Effector memory CD8-positive, alpha-beta T cell (primary cell): ENCODE measurements at regions not wholly inside any gene's neighbourhood (a gene's known extent, or its start where the extent isn't known, plus 50 kb on each side); places are given as distances from the start of the nearest gene placed in this dataset.
A peak's percentile ranks its signal among the peaks of the same experiment; 100 is the strongest.

Source experiments
- ATAC-seq: fragments of 150-1000 bp; cut with Tn5 transposase; replicated peaks from 2 replicates; pipeline ENCODE4 v1.10.0; 2021; ENCODE audit warnings: mild to moderate bottlenecking, moderate library complexity
- DNase-seq, 3 experiments: peaks; one replicate each; pipeline ENCODE4 v3.0.0; 2021
- H3K27ac Mint-ChIP-seq, 2 donors: one replicate each; pipeline ENCODE4 v1.8.0; 2022; ENCODE audit warnings: mild to moderate bottlenecking in 2 of 2, mixed read lengths in 2 of 2, moderate library complexity in 2 of 2
- H3K27me3 Mint-ChIP-seq, 2 donors: one replicate each; pipeline ENCODE4 v1.8.0; 2022; ENCODE audit warnings: mixed read lengths in 2 of 2
- H3K36me3 Mint-ChIP-seq: one replicate; pipeline ENCODE4 v1.8.0; 2022; ENCODE audit warnings: mild to moderate bottlenecking, moderate library complexity, mixed read lengths; ENCODE audit not compliant: insufficient read depth
- H3K4me1 Mint-ChIP-seq, 2 donors: one replicate each; pipeline ENCODE4 v1.8.0; 2022; ENCODE audit warnings: low read depth in 2 of 2, mixed read lengths in 2 of 2
- H3K4me3 Mint-ChIP-seq, 2 donors: one replicate each; pipeline ENCODE4 v1.8.0; 2022; ENCODE audit warnings: mild to moderate bottlenecking in 2 of 2, mixed read lengths in 2 of 2, moderate library complexity in 2 of 2
- H3K9me3 Mint-ChIP-seq, 2 donors: one replicate each; pipeline ENCODE4 v1.8.0; 2022; ENCODE audit warnings: mixed read lengths in 2 of 2

DNA sequence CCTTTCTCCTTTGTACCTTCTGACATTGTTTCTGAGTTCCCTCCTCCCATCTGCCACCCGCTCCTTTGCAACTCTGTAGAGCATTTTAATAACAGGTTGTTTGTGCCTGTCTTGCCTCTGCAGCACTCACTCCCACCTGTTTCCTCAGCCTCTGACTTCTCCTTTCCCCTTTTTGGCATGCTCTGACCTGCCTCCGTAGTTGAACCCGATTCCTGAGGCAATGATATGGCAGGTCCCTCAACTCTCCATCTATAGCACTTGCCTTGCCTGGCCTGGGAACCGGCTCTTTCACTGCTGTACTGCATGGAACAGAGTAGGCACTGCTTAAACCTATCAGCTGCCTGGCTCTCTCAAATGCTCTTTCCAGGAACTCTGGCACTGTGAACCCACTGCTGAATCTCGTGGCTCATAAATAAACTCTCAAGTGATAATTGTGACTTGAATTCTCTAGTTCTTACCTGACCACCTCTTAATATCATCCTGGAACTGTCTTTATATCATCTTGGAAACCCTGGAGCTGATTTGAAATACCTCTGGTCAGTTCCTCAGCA lies 50.3 kb downstream of the UTRN start:
- no peaks in the 10 kb centered on the region for H3K27me3 Mint-ChIP-seq
- peaks cover 40 to 60% of the 10 kb centered on the region in 2 donors for H3K4me1 Mint-ChIP-seq
- ATAC-seq (no peak), DNase-seq (no peak)
- peak overlapping the region; percentile 88 to 96 for H3K27ac Mint-ChIP-seq
- no peaks in the 10 kb centered on the region for H3K9me3 Mint-ChIP-seq
- peak overlapping the region; percentile 67 to 80 for H3K4me3 Mint-ChIP-seq
- peaks cover 3% of the 10 kb centered on the region for H3K36me3 Mint-ChIP-seq

DNA sequence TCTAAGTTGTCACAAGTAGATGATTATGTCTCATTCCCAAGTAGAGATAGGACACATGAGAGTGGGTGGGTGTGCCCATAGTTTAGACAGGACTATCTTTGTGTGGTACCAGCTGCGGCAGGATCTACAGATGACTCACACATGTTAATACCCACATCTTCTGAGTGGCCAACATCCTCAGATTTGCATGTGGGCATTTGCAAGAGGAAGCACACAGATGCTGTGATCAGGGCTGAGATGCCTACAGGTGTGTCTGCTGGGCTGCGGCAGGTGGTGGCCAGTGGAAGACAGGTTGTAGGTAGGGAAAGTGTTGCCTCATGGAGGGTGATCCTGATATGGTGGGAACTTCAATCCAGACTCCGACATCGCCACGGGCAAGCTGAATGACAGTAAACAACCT lies 50.8 kb downstream of the UTRN start:
- Mint-ChIP-seq H3K4me1 (peaks cover 37 to 62% of the 10 kb centered on the region in 2 donors), H3K27me3 (no peaks in the 10 kb centered on the region), H3K4me3 (peak overlapping the region; percentile 67 to 80), H3K9me3 (no peaks in the 10 kb centered on the region), H3K36me3 (peaks cover 3% of the 10 kb centered on the region), H3K27ac (peak overlapping the region; percentile 88 to 96)
- peak; percentile 58 for ATAC-seq
- DNase-seq: peak in 2 of 3 experiments; percentile 22 to 24

GRCh38 chr6:144336900-144337299 lies 51.8 kb downstream of the UTRN start:
- no peak for DNase-seq
- H3K4me3 Mint-ChIP-seq: peak overlapping the region; percentile 34 to 45

DNA sequence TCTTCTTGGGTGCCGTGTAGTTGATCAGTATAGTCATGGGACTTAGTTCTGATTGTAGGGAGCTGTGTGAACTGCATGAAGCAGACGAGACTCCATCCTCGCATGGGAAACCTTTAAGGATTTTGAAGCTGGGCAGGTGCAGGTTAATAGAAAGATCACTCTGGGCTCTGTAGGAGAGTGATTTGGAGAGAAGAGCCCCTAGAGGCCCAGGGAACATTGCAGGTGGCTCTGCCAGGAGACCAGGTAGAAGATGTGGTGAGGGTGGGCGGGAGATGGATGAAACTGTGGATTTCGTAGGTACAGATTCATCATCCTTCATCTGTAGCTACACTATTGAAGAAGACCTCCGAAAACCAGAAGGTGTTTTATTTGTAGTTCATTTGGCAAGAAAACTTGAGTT lies 53.3 kb downstream of the UTRN start:
- Mint-ChIP-seq H3K36me3 (peaks cover 3% of the 10 kb centered on the region), H3K27me3 (no peaks in the 10 kb centered on the region), H3K27ac (peak overlapping the region; percentile 19 to 88), H3K4me1 (peaks cover 43 to 72% of the 10 kb centered on the region in 2 donors), H3K4me3 (no peak overlapping the region), H3K9me3 (no peaks in the 10 kb centered on the region)
- no peak for DNase-seq
- no peak for ATAC-seq

More at GRCh38 chr6:144336900-144337299, 51.8 kb downstream of the UTRN start:
- ATAC-seq: no peak
- H3K9me3 Mint-ChIP-seq: no peaks in the 10 kb centered on the region
- H3K36me3 Mint-ChIP-seq: peaks cover 3% of the 10 kb centered on the region
- H3K4me1 Mint-ChIP-seq: peaks cover 38 to 65% of the 10 kb centered on the region in 2 donors
- no peaks in the 10 kb centered on the region for H3K27me3 Mint-ChIP-seq
- peak overlapping the region; percentile 88 to 93 for H3K27ac Mint-ChIP-seq

- DNase-seq (no peak), ATAC-seq (no peak)
- peaks cover 46 to 72% of the 10 kb centered on the region in 2 donors for H3K4me1 Mint-ChIP-seq
- peak overlapping the region in 1 of 2 donors; percentile 17 for H3K4me3 Mint-ChIP-seq
- H3K36me3 Mint-ChIP-seq: peaks cover 6% of the 10 kb centered on the region
- H3K9me3 Mint-ChIP-seq: no peaks in the 10 kb centered on the region
- H3K27me3 Mint-ChIP-seq: no peaks in the 10 kb centered on the region
- H3K27ac Mint-ChIP-seq: peak overlapping the region; percentile 19 to 20
Measured at GRCh38 chr6:144338951-144339700, 54.0 kb downstream of the UTRN start.

DNA sequence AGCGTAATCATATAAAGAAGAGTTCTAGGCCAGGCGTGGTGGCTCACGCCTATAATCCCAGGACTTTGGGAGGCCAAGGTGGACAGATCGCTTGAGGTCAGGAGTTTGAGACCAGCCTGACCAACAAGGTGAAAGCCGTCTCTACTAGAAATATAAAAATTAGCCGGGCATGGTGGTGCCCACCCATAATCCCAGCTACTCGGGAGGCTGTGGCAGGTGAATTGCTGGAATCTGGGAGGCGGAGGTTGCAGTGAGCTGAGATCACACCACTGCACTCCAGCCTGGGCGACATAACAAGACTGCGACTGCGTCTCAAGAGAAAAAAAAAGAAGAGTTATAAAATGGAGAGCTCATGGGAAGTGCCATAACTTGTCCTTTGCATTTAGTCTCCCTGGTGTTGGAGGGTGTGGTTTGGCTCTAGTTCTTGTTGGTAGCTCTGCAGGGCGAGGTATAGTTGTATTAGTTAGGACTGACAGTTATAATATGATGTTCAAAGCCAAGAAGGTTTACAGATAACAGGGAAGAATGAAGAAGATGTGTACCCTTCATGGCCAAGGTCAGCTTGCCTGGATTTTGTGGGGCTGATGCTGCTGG lies 54.8 kb downstream of the UTRN start:
- no peak overlapping the region for H3K4me3 Mint-ChIP-seq
- ATAC-seq: no peak
- peaks cover 15% of the 10 kb centered on the region for H3K36me3 Mint-ChIP-seq
- no peak for DNase-seq
- H3K27me3 Mint-ChIP-seq: no peaks in the 10 kb centered on the region
- H3K4me1 Mint-ChIP-seq: peaks cover 49 to 71% of the 10 kb centered on the region in 2 donors
- H3K27ac Mint-ChIP-seq: no peak overlapping the region
- H3K9me3 Mint-ChIP-seq: no peaks in the 10 kb centered on the region

DNA sequence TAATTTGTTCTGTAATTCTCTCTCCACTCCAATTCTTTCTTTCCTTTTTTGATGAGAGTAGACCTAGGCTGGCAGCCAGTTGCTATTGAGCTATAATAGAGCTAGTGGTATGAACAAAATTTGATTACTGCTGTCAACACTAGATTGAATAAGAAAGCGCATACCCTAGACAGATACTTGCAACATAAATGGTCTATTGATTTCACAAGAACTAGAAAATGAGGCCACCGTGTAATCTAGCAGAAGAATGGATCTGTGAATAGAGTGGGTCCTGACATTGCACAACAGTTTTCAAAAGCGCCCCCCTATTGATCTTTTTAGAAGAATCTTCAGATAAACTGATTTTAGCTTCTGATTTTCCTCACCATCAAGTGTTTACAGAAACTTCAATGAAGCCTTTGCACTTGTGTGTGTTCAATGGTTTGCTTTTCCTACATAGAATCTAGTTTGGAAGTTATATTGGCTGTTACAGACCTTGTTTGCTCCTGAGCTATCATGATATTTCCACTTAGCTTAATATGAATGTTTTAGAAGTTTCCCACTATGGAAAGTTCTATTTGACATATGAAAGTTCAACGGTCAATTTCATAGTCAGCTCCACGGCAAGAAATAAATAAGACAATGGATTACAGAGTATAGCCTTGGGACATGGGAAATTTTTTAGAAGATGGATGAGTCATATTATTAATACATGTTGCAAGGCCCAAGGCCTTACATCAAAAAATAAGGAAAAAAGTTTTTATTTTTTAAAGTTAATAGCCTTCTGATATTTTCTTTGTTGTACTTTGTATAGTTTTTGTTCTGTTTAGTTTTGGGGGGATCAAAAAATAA lies 55.6 kb downstream of the UTRN start:
- peaks cover 18% of the 10 kb centered on the region for H3K36me3 Mint-ChIP-seq
- H3K27me3 Mint-ChIP-seq: no peaks in the 10 kb centered on the region
- no peak for DNase-seq
- peaks cover 50 to 71% of the 10 kb centered on the region in 2 donors for H3K4me1 Mint-ChIP-seq
- peak overlapping the region; percentile 8 to 65 for H3K27ac Mint-ChIP-seq
- no peak overlapping the region for H3K4me3 Mint-ChIP-seq
- H3K9me3 Mint-ChIP-seq: no peaks in the 10 kb centered on the region
- no peak for ATAC-seq

- peaks cover 17% of the 10 kb centered on the region for H3K36me3 Mint-ChIP-seq
- no peaks in the 10 kb centered on the region for H3K27me3 Mint-ChIP-seq
- DNase-seq (no peak), ATAC-seq (no peak)
- H3K9me3 Mint-ChIP-seq: no peaks in the 10 kb centered on the region
- H3K27ac Mint-ChIP-seq: peak overlapping the region; percentile 94 to 95
- H3K4me3 Mint-ChIP-seq: peak overlapping the region in 1 of 2 donors; percentile 96
- H3K4me1 Mint-ChIP-seq: peaks cover 46 to 64% of the 10 kb centered on the region in 2 donors
Measured at GRCh38 chr6:144341831-144342527, 56.8 kb downstream of the UTRN start.

GRCh38 chr6:144343701-144344428 lies 58.7 kb downstream of the UTRN start:
- DNase-seq (peak; percentile 26 to 49 (median 28)), ATAC-seq (peak; percentile 83)

GRCh38 chr6:144344646-144345045 lies 59.5 kb downstream of the UTRN start:
- H3K4me3 Mint-ChIP-seq: peak overlapping the region; percentile 85 to 96
- H3K27ac Mint-ChIP-seq: peak overlapping the region; percentile 94 to 95
- peaks cover 21% of the 10 kb centered on the region for H3K36me3 Mint-ChIP-seq
- H3K9me3 Mint-ChIP-seq: no peaks in the 10 kb centered on the region
- no peaks in the 10 kb centered on the region for H3K27me3 Mint-ChIP-seq
- H3K4me1 Mint-ChIP-seq: peaks cover 52 to 76% of the 10 kb centered on the region in 2 donors
- ATAC-seq: peak; percentile 53
- DNase-seq: peak in 2 of 3 experiments; percentile 17 to 30

More at GRCh38 chr6:144343701-144344428, 58.7 kb downstream of the UTRN start:
- H3K27ac Mint-ChIP-seq: peak overlapping the region; percentile 94 to 95
- H3K9me3 Mint-ChIP-seq: no peaks in the 10 kb centered on the region
- H3K36me3 Mint-ChIP-seq: peaks cover 21% of the 10 kb centered on the region
- peaks cover 52 to 76% of the 10 kb centered on the region in 2 donors for H3K4me1 Mint-ChIP-seq
- H3K27me3 Mint-ChIP-seq: no peaks in the 10 kb centered on the region
- H3K4me3 Mint-ChIP-seq: peak overlapping the region; percentile 85 to 96

DNA sequence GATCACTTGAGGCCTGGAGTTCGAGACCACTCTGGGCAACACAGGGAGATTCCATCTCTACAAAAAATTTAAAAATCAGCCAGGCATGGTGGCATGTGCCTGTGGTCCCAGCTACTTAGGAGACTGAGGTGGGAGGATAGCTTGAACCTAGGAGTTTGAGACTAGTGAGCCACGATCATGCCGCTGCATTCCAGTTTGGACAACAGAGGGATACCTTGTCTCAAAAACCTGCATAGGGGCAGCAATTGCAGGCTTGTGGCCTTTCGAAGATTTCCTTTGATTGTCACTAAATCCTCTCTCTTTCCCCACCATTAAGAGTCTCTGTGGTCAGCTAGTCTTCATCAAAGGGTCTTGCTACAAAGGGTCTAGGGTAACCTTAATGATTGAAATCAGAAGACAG lies 60.3 kb downstream of the UTRN start:
- Mint-ChIP-seq H3K4me3 (peak overlapping the region; percentile 85 to 96), H3K4me1 (peaks cover 56 to 82% of the 10 kb centered on the region in 2 donors), H3K27ac (peak overlapping the region; percentile 94 to 95), H3K36me3 (peaks cover 21% of the 10 kb centered on the region), H3K9me3 (no peaks in the 10 kb centered on the region), H3K27me3 (no peaks in the 10 kb centered on the region)
- DNase-seq (no peak), ATAC-seq (no peak)
